IMR-90 (cell line): ENCODE measurements at regions not wholly inside any gene's neighbourhood (a gene's known extent, or its start where the extent isn't known, plus 50 kb on each side); places are given as distances from the start of the nearest gene placed in this dataset.

Source experiments
- ATAC-seq: fragments of 200-7000 bp; cut with Tn5 transposase; 2 replicates; pipeline ENCODE4 v1.9.1; 2020; ENCODE audit warnings: low read depth, mild to moderate bottlenecking, moderate library complexity
- BruUV-seq: library from RNA; stranded (reverse); fragments of 400-500 nt; replicated peaks from 2 replicates; lab custom pipeline; 2021; lab: Mats Ljungman, UMichigan
- CTCF ChIA-PET: fragments of 300-600 bp; formaldehyde crosslinking; extraction: SDS; loops from one replicate; lab custom pipeline; 2021; ENCODE audit warnings: antibody characterized with exemption; lab: Yijun Ruan, JAX
- POLR2A ChIA-PET: fragments of 300-600 bp; sonication (Branson Sonifier 250); formaldehyde crosslinking; loops from one replicate; lab custom pipeline; 2022; ENCODE audit warnings: antibody characterized with exemption; ENCODE audit not compliant: unreplicated experiment; lab: Charles Lee
- DNase-seq: peaks from one replicate; pipeline ENCODE4 v3.0.0; 2013
- H2AFZ ChIP-seq: replicated peaks from 2 replicates; pipeline ENCODE3; 2013; ENCODE audit warnings: low read length, mild to moderate bottlenecking; ENCODE audit not compliant: poor library complexity
- H2AK5ac ChIP-seq: 2 replicates; pipeline ENCODE4 v1.6.1; 2013; ENCODE audit warnings: low read depth, low read length, inconsistent platforms
- H2AK9ac ChIP-seq: replicated peaks from 2 replicates; pipeline ENCODE3; 2013; ENCODE audit warnings: mild to moderate bottlenecking, low read depth, low read length, moderate library complexity; ENCODE audit not compliant: poor library complexity
- H2BK120ac ChIP-seq: 2 replicates; pipeline ENCODE4 v1.6.1; 2013; ENCODE audit warnings: low read depth, low read length, inconsistent platforms
- H2BK15ac ChIP-seq: 3 replicates; pipeline ENCODE4 v1.6.1; 2013; ENCODE audit warnings: low read depth, low read length, inconsistent platforms
- H2BK20ac ChIP-seq: 2 replicates; pipeline ENCODE4 v1.6.1; 2013; ENCODE audit warnings: low read depth, mild to moderate bottlenecking, inconsistent platforms, low read length, moderate library complexity
- H2BK5ac ChIP-seq: 2 replicates; pipeline ENCODE4 v1.6.1; 2013; ENCODE audit warnings: mild to moderate bottlenecking, low read depth, low read length, inconsistent platforms; ENCODE audit not compliant: poor library complexity, severe bottlenecking
- H3K14ac ChIP-seq: replicated peaks from 2 replicates; pipeline ENCODE4 v1.6.1; 2013; ENCODE audit warnings: low read depth, low read length, inconsistent platforms
- H3K18ac ChIP-seq: 2 replicates; pipeline ENCODE4 v1.6.1; 2013; ENCODE audit warnings: low read depth, low read length, control low read depth
- H3K23ac ChIP-seq: 2 replicates; pipeline ENCODE4 v1.6.1; 2013; ENCODE audit warnings: low read depth, low read length, inconsistent platforms
- H3K27ac ChIP-seq: 2 replicates; pipeline ENCODE4 v1.5.1; 2013; ENCODE audit warnings: mild to moderate bottlenecking, control low read depth, low read length; ENCODE audit not compliant: insufficient read depth
- H3K27me3 ChIP-seq: 2 replicates; pipeline ENCODE4 v1.6.1; 2013; ENCODE audit warnings: low read length; ENCODE audit not compliant: control insufficient read depth, insufficient read depth
- H3K36me3 ChIP-seq: 2 replicates; pipeline ENCODE4 v1.6.1; 2013; ENCODE audit warnings: low read length, mixed read lengths; ENCODE audit not compliant: control insufficient read depth, insufficient read depth
- H3K4ac ChIP-seq: 2 replicates; pipeline ENCODE4 v1.6.1; 2013; ENCODE audit warnings: low read depth, low read length, inconsistent platforms
- H3K4me1 ChIP-seq: 2 replicates; pipeline ENCODE4 v1.6.1; 2013; ENCODE audit warnings: low read length, mixed read lengths; ENCODE audit not compliant: control insufficient read depth, insufficient read depth
- H3K4me2 ChIP-seq: 2 replicates; pipeline ENCODE4 v1.6.1; 2013; ENCODE audit warnings: low read depth, mild to moderate bottlenecking, control low read depth, low read length, moderate library complexity
- H3K4me3 ChIP-seq: 2 replicates; pipeline ENCODE4 v1.5.1; 2013; ENCODE audit warnings: low read depth, mild to moderate bottlenecking, control low read depth, low read length, moderate library complexity; ENCODE audit not compliant: insufficient read depth
- H3K56ac ChIP-seq: 2 replicates; pipeline ENCODE4 v1.6.1; 2013; ENCODE audit warnings: low read length, inconsistent platforms; ENCODE audit not compliant: insufficient read depth; ENCODE audit errors: extremely low read depth
- H3K79me1 ChIP-seq, 2 experiments: 2 replicates each; pipeline ENCODE4 v1.6.1; 2013; ENCODE audit warnings: low read length in 2 of 2, inconsistent platforms in 1 of 2, low read depth in 1 of 2
- H3K9ac ChIP-seq: 2 replicates; pipeline ENCODE4 v1.6.1; 2013; ENCODE audit warnings: low read depth, low read length, control low read depth
- H3K9me1 ChIP-seq: 2 replicates; pipeline ENCODE4 v1.6.1; 2013; ENCODE audit warnings: low read length, inconsistent platforms; ENCODE audit not compliant: insufficient read depth
- H3K9me3 ChIP-seq: 2 replicates; pipeline ENCODE4 v1.6.1; 2013; ENCODE audit warnings: low read length; ENCODE audit not compliant: control insufficient read depth, insufficient read depth
- H4K20me1 ChIP-seq: 2 replicates; pipeline ENCODE4 v1.6.1; 2013; ENCODE audit warnings: low read length, inconsistent platforms; ENCODE audit not compliant: insufficient read depth
- H4K5ac ChIP-seq: 2 replicates; pipeline ENCODE4 v1.6.1; 2013; ENCODE audit warnings: mild to moderate bottlenecking, low read depth, low read length, control low read depth
- H4K8ac ChIP-seq, 2 experiments: 2 replicates each; pipeline ENCODE4 v1.6.1; 2013; ENCODE audit warnings: low read depth in 2 of 2, low read length in 2 of 2, control low read depth in 1 of 2, inconsistent platforms in 1 of 2
- H4K91ac ChIP-seq: 2 replicates; pipeline ENCODE4 v1.6.1; 2013; ENCODE audit warnings: low read depth, low read length, inconsistent platforms; ENCODE audit not compliant: insufficient read depth
- BHLHE40 ChIP-seq: fragments of 150-350 bp; IDR thresholded peaks from 2 replicates; pipeline ENCODE4 v1.6.1; 2016; ENCODE audit warnings: mild to moderate bottlenecking, low read depth, low read length
- CEBPB ChIP-seq: IDR thresholded peaks from 2 replicates; pipeline ENCODE4 v1.6.1; 2012; ENCODE audit warnings: low read depth, low read length, improper control_type of control experiment
- CHD1 ChIP-seq: IDR thresholded peaks from 2 replicates; pipeline ENCODE4 v1.6.1; 2012; ENCODE audit warnings: low read depth, low read length, improper control_type of control experiment
- CTCF ChIP-seq: conservative IDR thresholded peaks from 2 replicates; pipeline ENCODE4 v1.5.1; 2012; ENCODE audit warnings: mild to moderate bottlenecking, low read depth, low read length, improper control_type of control experiment
- ELK1 ChIP-seq: fragments of 150-350 bp; IDR thresholded peaks from 2 replicates; pipeline ENCODE4 v1.6.1; 2016; ENCODE audit warnings: low read depth, mild to moderate bottlenecking, low read length, moderate library complexity, borderline replicate concordance
- MXI1 ChIP-seq: IDR thresholded peaks from 2 replicates; pipeline ENCODE4 v1.6.1; 2012; ENCODE audit warnings: low read depth, mild to moderate bottlenecking, low read length, moderate library complexity, borderline replicate concordance
- RCOR1 ChIP-seq: IDR thresholded peaks from 2 replicates; pipeline ENCODE4 v1.6.1; 2012; ENCODE audit warnings: mild to moderate bottlenecking, low read length, improper control_type of control experiment; ENCODE audit not compliant: insufficient replicate concordance
- SMC3 ChIP-seq: fragments of 150-350 bp; IDR thresholded peaks from 2 replicates; pipeline ENCODE4 v1.6.1; 2016; ENCODE audit warnings: low read depth, mild to moderate bottlenecking, antibody characterized with exemption, low read length, moderate library complexity
- USF2 ChIP-seq: fragments of 150-350 bp; IDR thresholded peaks from 2 replicates; pipeline ENCODE4 v1.6.1; 2017; ENCODE audit warnings: mild to moderate bottlenecking, antibody characterized with exemption, low read length, low read depth
- whole genome bisulfite sequencing, 2 experiments: methylation state at CpG; one replicate each; pipeline versions ENCODE4 v1.1.5 to v1.1.7; 2013; ENCODE audit warnings: missing lambda C conversion rate in 2 of 2; ENCODE audit not compliant: insufficient read length in 1 of 2; ENCODE audit errors: extremely low coverage in 2 of 2; 5-methylcytosine and 5-hydroxymethylcytosine counted together
- dilution Hi-C: fragments of 300-500 bp; cut with HindIII; formaldehyde crosslinking; loops from one replicate; pipeline ENCODE4 v1.14.3; 2018; ENCODE audit warnings: low sequenced_read_pairs; ENCODE audit not compliant: unreplicated experiment
- in situ Hi-C: fragments of 300-500 bp; cut with MboI; formaldehyde crosslinking; loops from 3 replicates; pipeline ENCODE4 v1.14.3; 2019; ENCODE audit warnings: low sequenced_read_pairs, inconsistent platforms, mixed read lengths
- intact Hi-C: fragments of 100-400 bp; cut with micrococcal nuclease; formaldehyde crosslinking; loops from 2 replicates; pipeline ENCODE4 v1.10.0; 2022

- H2BK15ac ChIP-seq, result no peak overlapping the region
- TF ChIP-seq ELK1, result no peak
- no peak for TF ChIP-seq CEBPB
- no peak for TF ChIP-seq SMC3
- TF ChIP-seq RCOR1, result no peak
- TF ChIP-seq CTCF, result no peak
- no peak for TF ChIP-seq CHD1
- TF ChIP-seq USF2, result no peak
- TF ChIP-seq MXI1, result no peak
- TF ChIP-seq BHLHE40, result no peak
- DNase-seq (no peak), ATAC-seq (no peak)
- no peak overlapping the region for H2BK5ac ChIP-seq
- dilution Hi-C loops (no loop called here), intact Hi-C loops (no loop called here), in situ Hi-C loops (no loop called here)
- H3K9ac ChIP-seq, result no peak overlapping the region
- no peak overlapping the region for H4K5ac ChIP-seq
- no peak overlapping the region for H4K8ac ChIP-seq
- CTCF ChIA-PET, result no interaction called here
- WGBS, 2 experiments, result 65% methylated on average over 12 of the region's 15 CpGs; no CpG with 5 or more reads in 1 of the 2 experiments
- no peaks in the 10 kb centered on the region for H3K9me1 ChIP-seq
- no peak overlapping the region for H3K4me2 ChIP-seq
- H2AK9ac ChIP-seq, result no peak overlapping the region
- H2AFZ ChIP-seq, result no peak overlapping the region
- H3K9me3 ChIP-seq, result peaks cover 46% of the 10 kb centered on the region
- H4K91ac ChIP-seq, result no peak overlapping the region
- H3K4ac ChIP-seq, result no peak overlapping the region
- no peak overlapping the region for H3K14ac ChIP-seq
- H3K18ac ChIP-seq, result no peak overlapping the region
- H2AK5ac ChIP-seq, result no peak overlapping the region
- no TSS peak for BruUV-seq
- H3K23ac ChIP-seq, result no peak overlapping the region
- no peaks in the 10 kb centered on the region for H4K20me1 ChIP-seq
- H2BK20ac ChIP-seq, result no peak overlapping the region
- H2BK120ac ChIP-seq, result no peak overlapping the region
- POLR2A ChIA-PET, result no interaction called here
- H3K27ac ChIP-seq, result no peak overlapping the region
- H3K79me1 ChIP-seq, result no peaks in the 10 kb centered on the region
- no peak overlapping the region for H3K56ac ChIP-seq
- H3K4me1 ChIP-seq, result no peaks in the 10 kb centered on the region
- no peaks in the 10 kb centered on the region for H3K36me3 ChIP-seq
- no peaks in the 10 kb centered on the region for H3K27me3 ChIP-seq
- no peak overlapping the region for H3K4me3 ChIP-seq
These were observed 447.1 kb upstream of the MKI67 start for GRCh38 chr10:128573281-128573845.
